NT2/D1 (cell line): ENCODE measurements at regions not wholly inside any gene's neighbourhood (a gene's known extent, or its start where the extent isn't known, plus 50 kb on each side); places are given as distances from the start of the nearest gene placed in this dataset.

Experiments used
- YY1 ChIP-seq: IDR thresholded peaks from 2 replicates; pipeline ENCODE4 v1.6.1; 2011; ENCODE audit not compliant: insufficient read length, insufficient read depth
- ZNF274 ChIP-seq: IDR thresholded peaks from 2 replicates; pipeline ENCODE4 v1.6.1; 2011; ENCODE audit warnings: mild to moderate bottlenecking, low read depth, low read length

DNA sequence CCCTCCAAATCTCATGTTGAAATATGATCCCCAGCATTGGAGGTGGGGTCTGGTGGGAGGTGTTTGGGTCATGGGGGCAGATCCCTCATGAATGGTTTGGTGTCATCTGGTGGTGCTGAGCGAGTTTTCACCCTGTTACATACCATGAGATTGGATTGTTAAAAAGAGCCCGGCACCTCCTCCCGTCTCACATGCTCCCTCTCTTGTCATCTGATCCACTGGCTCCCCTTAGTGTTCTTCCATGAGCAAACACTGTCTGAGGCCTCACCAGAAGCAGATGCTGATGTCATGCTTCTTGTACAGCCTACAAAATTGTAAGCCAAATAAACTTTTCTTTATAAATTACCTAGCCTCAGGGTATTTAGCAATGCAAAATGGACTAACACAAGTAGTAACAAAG is 405.0 kb upstream of the SLC39A10 start:
- TF ChIP-seq YY1 (no peak), ZNF274 (no peak)
